CD4-positive, alpha-beta T cell treated with Interleukin-17A for 1 hour (primary cell): ENCODE measurements at regions not wholly inside any gene's neighbourhood (a gene's known extent, or its start where the extent isn't known, plus 50 kb on each side); places are given as distances from the start of the nearest gene placed in this dataset.

Experiments used
- DNase-seq: peaks from one replicate; pipeline ENCODE4 v3.0.0-alpha.2; 2020

DNA sequence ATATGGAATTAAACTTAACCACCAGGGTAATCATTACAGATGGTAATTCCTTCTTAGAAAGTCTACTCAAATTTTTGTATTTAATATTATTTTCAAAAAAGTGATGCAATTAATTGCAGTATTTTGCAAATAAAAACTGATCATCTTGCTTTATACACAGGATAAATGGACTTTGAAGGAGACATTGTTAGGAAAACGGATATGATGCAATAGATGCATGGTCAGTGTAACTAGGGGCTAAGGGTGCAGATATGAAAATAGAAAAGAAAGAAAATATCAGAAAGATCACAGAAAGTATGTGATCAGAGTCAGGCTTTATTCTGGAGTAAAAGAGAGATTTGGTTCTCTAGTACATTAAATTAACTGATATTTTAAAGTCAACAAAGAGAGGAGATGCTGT is 401.7 kb downstream of the TLL1 start:
- DNase-seq = no peak

DNA sequence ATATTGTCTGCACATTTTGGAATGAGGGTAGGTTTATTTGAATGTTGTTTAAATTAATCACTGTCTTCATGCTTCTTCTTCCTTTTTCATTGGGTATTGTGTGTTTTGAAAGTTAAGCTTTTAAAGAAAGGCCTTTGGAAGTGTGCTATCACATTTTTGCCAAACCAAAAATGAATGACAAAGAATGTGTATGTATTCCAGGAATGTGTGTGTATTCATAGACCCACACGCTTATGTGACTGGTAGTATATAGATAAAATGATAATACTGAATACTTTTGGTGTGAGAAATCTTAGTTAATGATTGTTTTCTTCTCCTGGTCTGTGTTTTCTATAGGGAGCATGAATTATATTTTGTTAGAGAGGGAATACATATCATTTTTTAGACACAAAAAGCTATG is 404.4 kb downstream of the TLL1 start:
- DNase-seq = no peak

DNA sequence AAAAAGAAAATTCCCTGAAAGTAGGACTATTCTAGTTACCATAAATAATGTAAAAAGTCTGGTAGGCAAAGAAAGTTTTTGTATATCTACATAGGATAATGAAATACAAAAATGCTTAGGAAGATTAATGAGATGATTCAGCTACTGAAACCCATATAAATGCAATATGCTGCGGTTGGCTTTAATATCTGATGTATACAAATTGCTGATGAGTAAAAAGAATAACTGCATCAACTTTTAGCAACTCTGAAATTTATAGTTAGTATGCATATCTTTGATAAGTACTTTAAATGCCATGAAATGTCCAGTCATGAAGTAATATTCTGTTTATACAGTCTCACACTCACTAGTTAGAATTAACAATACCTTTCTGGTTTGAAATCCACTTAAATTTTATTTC is 404.8 kb downstream of the TLL1 start:
- DNase-seq = no peak

DNA sequence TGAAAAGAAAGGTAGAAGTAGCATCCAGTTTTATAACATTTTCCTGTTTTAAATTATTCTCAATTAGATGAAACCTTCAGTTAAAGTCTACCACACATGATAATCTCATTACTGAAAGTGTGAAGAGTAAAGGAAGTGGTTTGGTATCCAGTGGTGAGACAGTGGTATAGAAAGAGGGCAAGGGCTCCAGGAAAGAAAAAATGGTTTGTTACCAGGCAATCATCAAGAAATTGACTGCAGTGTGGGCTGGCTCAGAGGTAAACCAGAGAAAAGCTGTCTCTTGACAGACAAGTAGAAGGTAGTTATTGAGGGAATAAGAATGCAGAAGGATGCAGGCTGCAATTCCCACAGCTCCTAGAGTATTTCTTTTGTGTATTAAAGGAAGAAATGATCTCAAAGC is 406.2 kb downstream of the TLL1 start:
- DNase-seq = no peak

DNA sequence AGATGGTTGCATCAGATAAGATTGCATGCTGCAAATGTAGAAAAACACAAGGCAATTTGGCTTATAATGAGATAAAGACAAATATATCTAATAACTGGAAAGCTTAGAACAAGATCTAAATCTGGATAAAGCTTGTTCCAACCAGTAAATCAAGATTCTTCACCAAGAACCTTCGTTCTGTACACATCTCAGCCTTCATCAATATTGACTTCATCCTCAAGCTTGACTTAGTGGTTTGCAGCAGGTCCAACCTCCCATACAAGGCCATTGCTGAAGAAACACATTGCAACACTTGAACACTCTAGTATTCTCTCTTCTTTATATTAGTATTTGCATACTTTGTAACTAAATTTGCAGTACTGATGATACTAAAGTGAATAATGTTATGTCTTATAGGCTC is 407.6 kb downstream of the TLL1 start:
- no peak for DNase-seq

DNA sequence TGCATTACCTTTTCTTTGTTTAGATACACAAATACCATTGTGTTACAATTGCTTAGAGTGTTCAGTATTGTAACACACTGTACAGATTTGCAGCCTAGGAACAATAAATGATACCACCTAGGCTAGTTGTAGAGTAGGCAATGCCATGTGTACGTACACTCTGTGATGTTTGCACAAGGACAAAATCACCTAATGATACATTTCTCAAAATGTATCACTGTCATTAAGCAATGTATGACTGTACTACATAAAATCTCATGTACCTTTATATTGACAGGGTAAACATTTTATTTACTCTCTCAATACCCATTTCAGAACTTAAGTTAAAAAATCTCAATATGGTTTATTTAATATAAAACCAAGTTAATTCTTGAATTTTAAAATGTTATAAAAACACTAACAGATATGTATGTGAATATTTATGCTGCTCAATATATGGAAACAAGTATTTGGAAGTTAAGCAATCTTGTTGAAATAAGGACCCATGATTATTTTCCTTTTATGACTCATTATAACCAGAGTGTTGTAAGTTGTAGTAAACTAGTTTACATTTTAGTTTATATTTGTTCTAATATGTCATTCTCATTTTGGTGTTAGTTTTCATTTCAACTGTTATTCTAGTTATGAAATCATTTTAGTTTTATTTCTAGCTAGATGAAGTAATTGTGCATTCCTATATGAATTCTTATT is 409.2 kb downstream of the TLL1 start:
- no peak for DNase-seq

DNA sequence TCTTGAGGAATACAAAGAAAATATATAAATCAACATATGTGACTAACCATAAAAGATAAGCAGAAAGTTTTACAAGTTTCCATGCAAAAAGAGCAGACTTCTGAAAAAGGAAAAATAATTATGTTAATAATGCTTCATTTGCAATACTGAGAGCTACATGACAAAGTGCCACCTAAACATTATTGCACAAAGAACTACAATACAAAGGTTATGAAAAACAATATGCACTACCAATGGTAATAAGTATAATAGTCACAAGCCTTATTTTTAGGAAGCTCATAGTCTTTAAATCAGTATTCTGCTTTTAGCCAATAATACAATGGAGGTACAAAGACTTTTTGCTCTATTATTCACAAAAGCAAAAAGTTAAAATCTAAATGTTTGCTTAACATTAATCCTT is 411.2 kb downstream of the TLL1 start:
- no peak for DNase-seq

DNA sequence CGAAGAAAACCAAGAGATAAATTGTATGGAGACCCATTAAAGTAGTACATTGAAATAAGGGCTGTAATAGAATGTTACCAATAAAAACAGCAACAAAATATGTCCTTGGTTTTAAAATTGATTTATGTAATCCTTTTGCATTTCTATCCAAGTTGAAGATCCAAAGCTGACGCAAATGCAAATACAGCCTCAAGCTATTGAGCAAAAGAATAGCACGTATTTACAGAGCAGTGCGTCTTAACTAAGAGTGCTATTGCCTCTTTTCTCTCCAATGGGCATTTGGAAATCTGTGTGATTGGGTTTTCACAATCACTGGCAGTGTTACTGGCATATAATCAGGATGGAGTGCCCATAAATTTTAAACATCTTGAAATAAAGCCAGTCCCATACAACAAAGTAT is 417.4 kb downstream of the TLL1 start:
- no peak for DNase-seq

DNA sequence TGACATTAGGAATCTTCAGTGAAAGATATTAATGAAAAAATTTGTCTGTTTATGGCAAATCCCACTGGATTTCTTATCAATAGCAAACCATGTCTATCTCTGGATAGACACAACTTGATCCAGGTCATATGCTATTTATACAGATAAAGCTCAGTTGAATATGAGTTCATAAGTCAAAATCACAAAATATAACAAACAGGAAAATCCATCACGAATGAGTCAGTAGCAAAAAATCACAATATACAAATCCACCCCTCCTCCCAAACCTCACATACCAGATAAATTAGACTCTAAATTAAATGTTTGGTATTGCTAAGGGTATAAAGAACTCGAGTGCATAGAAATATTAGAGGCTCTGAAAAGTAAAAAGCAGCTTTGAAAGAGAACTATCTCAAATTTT is 420.5 kb downstream of the TLL1 start:
- no peak for DNase-seq

DNA sequence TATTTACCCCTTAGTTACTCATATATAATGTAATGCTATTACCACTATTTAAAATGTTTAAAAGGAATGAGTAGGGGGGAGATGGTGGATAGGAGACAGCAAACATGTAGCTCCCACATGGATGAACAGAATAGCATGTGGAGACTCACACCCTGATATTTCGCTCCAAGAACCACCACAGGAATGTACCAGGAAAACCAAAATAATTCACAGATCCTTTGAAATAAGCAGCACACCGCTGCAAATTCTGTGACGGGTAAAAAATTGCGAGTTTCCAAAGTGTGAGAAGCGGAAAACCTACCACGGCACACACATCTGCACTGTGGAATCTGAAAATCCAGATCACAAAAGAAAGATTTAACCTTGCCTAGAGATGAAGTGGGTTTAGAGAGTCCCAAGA is 428.2 kb downstream of the TLL1 start:
- no peak for DNase-seq

DNA sequence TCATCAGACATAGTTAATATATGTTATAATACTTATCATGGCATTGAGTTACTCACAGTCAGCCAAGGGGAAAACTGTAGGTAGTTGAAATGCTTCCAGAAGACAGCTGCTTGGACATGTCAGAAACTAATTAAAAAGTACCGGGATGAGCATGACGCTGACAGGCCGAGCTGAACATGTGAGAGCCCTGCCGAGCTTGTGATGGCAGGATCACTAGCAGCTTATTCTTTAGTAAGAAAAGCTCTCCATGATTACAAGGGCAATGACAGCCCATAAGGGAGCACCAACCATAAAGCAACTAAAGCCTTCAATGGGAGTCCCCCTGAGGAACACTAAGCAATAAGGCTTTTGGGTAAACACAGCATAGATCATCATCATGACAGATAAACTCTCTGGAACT is 435.6 kb downstream of the TLL1 start:
- no peak for DNase-seq

DNA sequence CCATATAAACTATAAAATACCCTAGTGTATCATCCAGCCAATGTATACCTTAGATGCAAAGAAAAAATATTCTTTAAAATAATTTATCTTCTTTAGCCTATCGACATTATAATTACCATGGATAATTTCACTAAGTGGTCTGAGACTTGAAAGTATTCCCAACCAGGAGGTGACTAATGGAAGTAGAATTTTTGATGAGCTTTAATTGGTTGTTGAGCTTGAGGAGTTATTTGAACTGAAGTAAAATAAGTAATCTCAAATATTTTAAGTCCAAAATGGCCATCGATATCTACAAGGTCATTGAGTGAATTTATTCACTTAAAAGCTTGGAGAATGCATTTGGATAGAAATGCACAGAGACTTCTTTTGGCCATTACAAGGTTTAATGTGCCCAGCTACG is 436.2 kb downstream of the TLL1 start:
- DNase-seq = no peak

DNA sequence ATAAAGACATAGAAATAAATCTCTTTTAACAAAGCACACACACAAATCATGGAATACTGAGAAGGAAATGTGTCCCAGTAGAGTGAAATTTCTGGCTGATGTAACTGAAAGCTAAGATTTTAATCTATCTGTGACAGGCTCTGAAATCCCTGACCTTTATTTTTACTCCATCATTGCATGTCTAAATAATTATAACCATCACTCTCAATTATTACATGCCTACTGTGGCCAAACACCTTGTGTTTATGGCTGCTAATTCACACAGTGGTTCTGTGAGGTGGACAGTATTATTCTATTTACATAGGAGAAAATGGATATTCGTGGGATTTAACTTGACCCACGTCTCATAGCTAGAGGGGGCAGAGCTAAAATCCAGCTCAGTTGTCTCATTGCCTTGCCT is 438.1 kb downstream of the TLL1 start:
- no peak for DNase-seq

DNA sequence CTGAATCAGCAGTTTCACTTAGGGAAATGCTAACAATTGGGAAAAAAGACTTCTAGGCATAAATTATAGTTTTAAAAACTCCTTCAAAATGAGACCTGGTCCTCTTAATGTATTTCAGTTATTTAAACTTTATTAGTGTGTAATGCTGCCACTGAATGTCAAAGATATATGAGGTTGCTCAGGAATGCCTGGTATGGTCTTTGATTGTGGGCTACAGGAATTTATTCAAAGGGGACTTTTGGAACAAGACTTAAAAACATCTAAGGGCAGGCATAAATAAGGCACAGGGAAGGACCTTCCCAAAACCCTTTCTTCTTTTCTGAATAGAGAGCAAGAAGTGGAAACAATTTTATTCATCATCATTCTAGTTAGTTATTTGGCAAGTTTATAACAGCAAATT is 439.1 kb downstream of the TLL1 start:
- no peak for DNase-seq

DNA sequence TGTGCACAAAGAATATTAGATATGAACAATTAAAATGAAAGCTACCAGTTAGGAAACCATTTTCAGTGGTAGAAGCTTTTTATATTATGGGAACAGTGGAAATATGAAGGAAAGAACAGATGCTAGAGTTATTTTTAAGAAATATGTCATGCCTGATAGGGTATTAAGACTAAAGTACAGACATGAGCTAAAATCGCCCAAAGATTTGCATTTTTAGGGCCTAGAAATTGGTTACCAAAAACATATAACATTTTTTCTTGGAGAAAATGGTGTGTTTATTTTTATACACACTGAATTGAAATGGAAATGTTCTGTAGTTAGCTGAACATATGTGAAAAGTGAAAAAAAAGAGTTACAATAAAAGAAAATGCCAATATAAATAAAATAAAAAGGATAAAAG is 441.9 kb downstream of the TLL1 start:
- no peak for DNase-seq

DNA sequence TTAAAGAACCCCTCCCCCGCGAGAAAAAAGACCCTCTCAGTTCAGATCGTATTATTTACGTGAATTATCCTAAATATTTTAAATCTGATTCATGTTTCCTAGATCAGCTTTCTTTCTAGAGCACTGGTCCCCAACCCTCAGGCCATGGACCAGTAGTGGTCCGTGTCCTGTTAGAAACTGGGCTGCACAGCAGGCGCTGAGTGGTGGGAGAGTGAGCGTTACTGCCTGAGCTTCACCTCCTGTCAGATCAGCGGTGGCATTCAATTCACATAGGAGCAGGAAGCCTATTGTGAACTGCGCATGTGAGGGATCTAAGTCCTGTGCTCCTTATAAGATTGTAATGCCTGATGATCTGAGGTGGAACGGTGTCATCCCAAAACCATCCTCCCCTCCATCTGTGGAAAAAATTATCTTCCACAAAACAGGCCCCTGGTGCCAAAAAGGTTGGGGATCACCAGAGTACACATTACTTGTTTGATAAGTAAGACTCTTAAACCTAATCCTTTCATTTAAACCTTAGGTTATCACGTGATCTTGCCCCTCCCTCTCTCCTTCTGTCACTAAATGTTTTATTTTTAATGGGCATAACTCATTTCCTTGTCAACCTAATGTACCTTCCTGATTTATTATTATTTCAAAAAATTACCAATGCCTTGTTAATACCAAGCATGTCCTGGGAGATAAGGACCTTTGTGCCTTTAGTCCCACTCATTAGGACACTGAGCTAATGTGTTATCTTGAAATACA is 442.9 kb downstream of the TLL1 start:
- DNase-seq = no peak

DNA sequence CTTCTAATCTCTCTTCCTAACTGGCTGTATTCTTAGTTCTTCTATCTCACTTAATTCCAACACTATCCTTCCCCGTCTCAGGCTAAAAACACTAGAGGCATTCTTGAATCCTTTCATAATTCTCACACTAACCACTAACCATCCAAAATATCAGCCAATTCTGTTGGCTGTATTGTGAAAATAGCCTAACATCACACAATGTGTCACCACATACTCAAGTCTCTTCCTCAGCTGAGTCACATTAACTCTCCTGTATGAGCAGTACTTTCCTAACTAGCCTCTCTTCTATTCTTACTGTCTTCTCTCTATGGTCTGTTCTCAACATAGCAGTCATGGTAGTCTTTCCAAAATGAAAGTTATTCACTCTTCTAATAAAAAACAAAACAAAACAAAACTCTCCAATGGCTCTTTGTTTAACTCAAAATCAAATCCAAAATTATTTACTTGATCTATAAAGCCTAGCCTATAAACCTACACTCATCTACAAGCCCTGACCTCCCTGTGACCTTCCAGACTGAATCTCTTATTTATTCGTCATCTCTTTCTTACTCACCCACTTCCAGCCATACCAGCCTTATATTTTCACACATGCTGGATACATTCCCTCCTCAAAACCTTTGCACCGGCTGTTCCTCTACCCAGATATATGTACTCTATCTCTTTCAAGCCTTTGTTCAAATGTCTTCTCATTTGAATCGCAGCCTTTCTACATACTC is 445.9 kb downstream of the TLL1 start:
- no peak for DNase-seq

DNA sequence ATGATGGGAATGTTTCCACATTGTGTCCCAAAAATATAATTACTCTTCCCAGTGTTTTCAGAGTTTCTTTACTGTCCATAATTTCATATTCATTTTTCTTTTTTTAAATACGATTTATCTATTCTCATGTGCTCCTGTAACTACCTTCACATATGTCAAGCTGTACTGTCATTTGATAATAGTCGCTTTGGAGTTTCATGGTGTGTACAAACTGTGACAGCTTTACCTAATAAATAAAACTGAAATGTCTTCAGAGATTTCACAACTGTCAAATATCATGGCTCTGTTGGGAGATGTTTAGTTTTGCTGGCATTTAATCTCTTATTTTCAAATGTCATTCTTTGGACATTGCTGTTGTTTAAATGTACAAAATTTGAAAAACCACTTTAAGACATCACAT is 450.2 kb downstream of the TLL1 start:
- no peak for DNase-seq

DNA sequence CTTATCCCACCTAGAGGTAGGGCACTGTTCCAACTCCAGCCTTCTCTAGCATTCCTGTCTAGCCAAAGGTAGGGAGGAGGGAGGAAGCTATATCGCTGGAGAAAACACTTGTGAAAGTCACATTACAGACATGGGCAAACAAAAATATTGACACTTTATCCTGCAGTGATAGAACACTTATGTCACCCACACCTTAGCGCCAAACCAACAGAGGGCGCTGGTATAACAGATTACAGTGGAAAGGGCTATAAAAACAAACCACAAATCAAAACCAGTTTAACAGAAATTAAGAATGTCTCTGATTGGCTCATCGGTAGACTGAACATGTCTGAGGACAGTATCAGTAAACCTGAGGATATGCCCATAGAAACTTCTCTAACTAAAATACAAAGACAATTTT is 451.3 kb downstream of the TLL1 start:
- no peak for DNase-seq

DNA sequence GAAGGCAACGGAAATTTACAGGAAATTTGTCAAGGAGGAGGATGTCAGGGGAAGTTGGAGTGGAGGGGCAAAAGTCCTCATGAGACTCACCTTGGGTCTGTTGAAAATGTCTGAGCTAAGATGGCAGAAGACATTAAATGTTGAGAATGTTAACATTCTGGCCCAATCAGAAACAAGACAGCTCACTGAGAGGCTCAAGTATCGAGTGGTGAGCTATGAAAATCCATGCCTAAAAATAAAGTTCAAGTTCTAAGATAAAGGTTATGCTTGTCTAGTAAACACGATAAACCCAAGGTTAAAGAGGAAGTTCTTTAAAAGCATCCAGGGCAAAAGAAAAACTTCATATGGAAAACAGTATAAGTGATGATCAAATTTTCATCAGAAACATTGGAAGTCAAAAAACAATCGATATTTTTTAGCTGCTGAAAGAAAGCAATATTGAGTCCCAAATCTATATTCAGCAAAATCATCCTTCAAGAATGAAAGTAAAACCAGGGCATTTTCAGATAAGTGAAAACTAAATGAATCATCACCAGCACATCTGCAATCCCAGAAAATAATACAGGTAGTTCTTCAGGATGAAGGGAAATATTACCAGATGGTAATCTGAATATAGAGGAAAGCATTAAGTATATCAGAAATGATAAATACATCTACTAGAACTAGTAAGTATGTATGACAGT is 462.4 kb downstream of the TLL1 start:
- DNase-seq = no peak

DNA sequence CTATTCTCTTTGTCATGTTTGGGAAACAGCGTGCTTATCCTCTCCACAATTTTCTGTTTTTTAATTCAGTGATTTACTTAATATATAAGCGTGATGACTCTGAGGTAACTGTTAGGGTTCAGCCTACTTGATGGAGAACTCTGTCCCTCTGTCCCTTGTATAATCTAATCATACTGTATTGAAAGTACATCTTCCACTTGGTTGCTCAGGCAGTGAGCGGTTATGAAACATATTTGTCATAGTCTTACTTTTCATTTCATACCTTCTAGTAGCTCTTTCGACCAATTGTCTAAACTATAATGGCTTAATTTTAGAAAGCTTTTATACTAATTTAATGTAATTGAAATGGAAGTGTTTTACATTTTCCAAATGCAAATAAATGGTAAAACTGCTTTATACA is 469.0 kb downstream of the TLL1 start:
- DNase-seq = no peak

DNA sequence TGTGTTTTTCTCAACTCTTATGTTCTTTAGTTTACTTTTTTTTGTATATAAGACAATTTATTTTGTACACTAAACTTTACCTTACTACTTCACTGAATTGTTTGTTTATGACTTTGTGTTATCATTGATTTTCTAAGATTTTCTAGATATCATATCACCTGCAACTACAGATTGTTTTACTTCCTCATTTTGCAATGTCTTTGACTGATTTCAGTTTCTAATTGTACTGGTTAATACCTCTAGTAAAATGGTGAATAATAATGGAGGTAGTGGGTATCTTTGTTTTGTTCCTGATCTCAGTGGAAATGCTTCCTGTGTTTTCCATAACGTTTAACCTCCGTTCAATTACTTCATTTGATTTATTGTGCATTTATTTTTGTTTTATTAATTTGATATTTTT is 490.2 kb downstream of the TLL1 start:
- DNase-seq = no peak

DNA sequence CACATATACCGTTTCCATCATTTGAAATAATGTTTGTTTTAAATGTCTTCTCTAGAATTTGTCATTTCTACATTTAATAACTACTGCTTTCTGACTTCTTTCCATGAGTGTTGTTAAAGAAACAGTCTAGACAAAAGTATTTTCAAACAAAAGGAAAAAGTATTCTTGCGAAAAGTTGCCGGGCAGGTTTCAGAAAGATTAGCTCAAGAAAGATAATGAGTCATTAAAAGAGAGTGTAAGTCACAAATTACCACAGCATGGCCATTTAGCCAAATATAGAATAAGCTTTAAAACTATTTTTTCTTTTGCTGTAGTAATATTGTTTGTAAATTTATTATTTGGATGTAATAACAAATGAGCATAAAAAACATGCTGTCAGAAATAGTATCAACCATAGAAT is 493.0 kb downstream of the TLL1 start:
- DNase-seq = no peak

DNA sequence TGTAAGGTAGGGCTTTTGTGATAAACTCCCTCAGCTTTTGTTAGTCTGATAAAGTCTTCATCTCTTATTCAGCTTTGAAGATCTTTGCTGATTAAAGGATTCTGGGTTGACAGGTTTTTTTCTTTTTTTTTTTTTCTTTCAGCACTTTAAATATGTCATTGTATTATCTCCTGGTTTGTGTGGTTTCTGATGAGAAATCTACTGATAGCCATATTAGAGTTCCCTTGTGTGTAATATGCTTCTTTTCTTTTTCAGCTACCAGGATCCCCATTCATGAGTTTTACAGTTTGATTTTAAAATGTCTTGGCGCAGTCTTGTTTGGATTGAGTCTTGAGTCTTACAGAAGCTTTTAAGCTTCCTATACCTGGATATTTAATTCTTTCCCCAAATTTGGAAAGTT is 504.5 kb downstream of the TLL1 start:
- no peak for DNase-seq
